Nephron (organoid): ENCODE measurements at regions not wholly inside any gene's neighbourhood (a gene's known extent, or its start where the extent isn't known, plus 50 kb on each side); places are given as distances from the start of the nearest gene placed in this dataset.
"Not testable (repeated sequence)": the region's sequence is repeated elsewhere in the genome, so short reads cannot be mapped to it uniquely, and the experiment has no call there.

Experiments used
- H3K27ac Mint-ChIP-seq, 3 experiments: 2 replicates each; pipeline ENCODE4 v1.8.0; 2020; ENCODE audit warnings: mixed read lengths in 3 of 3, mild to moderate bottlenecking in 2 of 3, moderate library complexity in 1 of 3
- H3K27me3 Mint-ChIP-seq: 2 replicates; pipeline ENCODE4 v1.8.0; 2021; ENCODE audit warnings: low read depth, mild to moderate bottlenecking, moderate library complexity, mixed read lengths
- H3K36me3 Mint-ChIP-seq: 2 replicates; pipeline ENCODE4 v1.8.0; 2020; ENCODE audit warnings: low read depth, mixed read lengths
- H3K4me1 Mint-ChIP-seq: 2 replicates; pipeline ENCODE4 v1.8.0; 2020; ENCODE audit warnings: mixed read lengths
- H3K4me3 Mint-ChIP-seq, 3 experiments: 2 replicates each; pipeline ENCODE4 v1.8.0; 2020; ENCODE audit warnings: mild to moderate bottlenecking in 3 of 3, mixed read lengths in 3 of 3, moderate library complexity in 2 of 3
- H3K9me3 Mint-ChIP-seq: 2 replicates; pipeline ENCODE4 v1.8.0; 2020; ENCODE audit warnings: mixed read lengths
- TF ChIP-seq, protein P1 (sequence below), 3 experiments: fragments of 200-600 bp; sonication (generic); IDR thresholded peaks; one replicate each; pipeline ENCODE4 v1.5.0; 2021; ENCODE audit warnings: antibody characterized with exemption in 3 of 3; ENCODE audit not compliant: unreplicated experiment in 3 of 3

- Mint-ChIP-seq H3K36me3 (no peaks in the 10 kb centered on the region), H3K4me3 (no peak overlapping the region), H3K9me3 (peaks cover 5% of the 10 kb centered on the region), H3K27me3 (peaks cover 11% of the 10 kb centered on the region), H3K4me1 (peaks cover 5% of the 10 kb centered on the region), H3K27ac (no peak overlapping the region)
- TF ChIP-seq, protein P1, sequence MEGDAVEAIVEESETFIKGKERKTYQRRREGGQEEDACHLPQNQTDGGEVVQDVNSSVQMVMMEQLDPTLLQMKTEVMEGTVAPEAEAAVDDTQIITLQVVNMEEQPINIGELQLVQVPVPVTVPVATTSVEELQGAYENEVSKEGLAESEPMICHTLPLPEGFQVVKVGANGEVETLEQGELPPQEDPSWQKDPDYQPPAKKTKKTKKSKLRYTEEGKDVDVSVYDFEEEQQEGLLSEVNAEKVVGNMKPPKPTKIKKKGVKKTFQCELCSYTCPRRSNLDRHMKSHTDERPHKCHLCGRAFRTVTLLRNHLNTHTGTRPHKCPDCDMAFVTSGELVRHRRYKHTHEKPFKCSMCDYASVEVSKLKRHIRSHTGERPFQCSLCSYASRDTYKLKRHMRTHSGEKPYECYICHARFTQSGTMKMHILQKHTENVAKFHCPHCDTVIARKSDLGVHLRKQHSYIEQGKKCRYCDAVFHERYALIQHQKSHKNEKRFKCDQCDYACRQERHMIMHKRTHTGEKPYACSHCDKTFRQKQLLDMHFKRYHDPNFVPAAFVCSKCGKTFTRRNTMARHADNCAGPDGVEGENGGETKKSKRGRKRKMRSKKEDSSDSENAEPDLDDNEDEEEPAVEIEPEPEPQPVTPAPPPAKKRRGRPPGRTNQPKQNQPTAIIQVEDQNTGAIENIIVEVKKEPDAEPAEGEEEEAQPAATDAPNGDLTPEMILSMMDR (IDR thresholded peaks at IDR 0.05; ENCODE audit: unreplicated experiment in 3 of 3): no peak
Measured at GRCh38 chr3:22732641-22733040, 470.5 kb upstream of the UBE2E2 start.

- Mint-ChIP-seq H3K9me3 (peaks cover 5% of the 10 kb centered on the region), H3K4me3 (no peak overlapping the region), H3K36me3 (no peaks in the 10 kb centered on the region), H3K27me3 (peaks cover 6% of the 10 kb centered on the region), H3K4me1 (no peaks in the 10 kb centered on the region), H3K27ac (no peak overlapping the region)
- TF ChIP-seq, protein P1 (IDR thresholded peaks at IDR 0.05; ENCODE audit: unreplicated experiment in 3 of 3): no peak
Measured at GRCh38 chr3:22734207-22734606, 468.9 kb upstream of the UBE2E2 start.

DNA sequence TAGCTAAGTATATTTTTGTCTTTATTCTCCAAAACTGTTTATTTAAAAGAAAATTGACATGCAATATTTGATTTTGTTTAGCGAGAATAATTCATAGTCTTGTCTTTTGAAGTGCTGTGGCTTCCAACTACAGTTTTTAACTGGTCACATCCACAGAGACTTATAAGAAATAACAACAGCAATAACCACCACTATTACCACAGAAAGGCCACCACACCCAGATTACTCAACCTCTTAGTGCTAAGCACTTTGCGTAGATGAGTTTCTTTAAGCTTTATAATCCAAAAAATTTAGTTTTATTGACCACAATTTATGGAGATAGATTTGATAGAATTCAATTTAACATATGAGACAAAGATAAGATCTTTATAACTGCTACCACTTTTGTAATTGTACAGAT is 468.4 kb upstream of the UBE2E2 start:
- no peaks in the 10 kb centered on the region for H3K36me3 Mint-ChIP-seq
- TF ChIP-seq, protein P1 (IDR thresholded peaks at IDR 0.05; ENCODE audit: unreplicated experiment in 3 of 3): no peak
- H3K9me3 Mint-ChIP-seq: peaks cover 5% of the 10 kb centered on the region
- H3K4me3 Mint-ChIP-seq: no peak overlapping the region
- H3K27ac Mint-ChIP-seq: no peak overlapping the region
- no peaks in the 10 kb centered on the region for H3K4me1 Mint-ChIP-seq
- H3K27me3 Mint-ChIP-seq: peaks cover 6% of the 10 kb centered on the region

- TF ChIP-seq, protein P1 (IDR thresholded peaks at IDR 0.05; ENCODE audit: unreplicated experiment in 3 of 3): no peak
- H3K4me1 Mint-ChIP-seq: no peaks in the 10 kb centered on the region
- H3K27me3 Mint-ChIP-seq: peaks cover 6% of the 10 kb centered on the region
- H3K4me3 Mint-ChIP-seq: no peak overlapping the region
- H3K9me3 Mint-ChIP-seq: peaks cover 5% of the 10 kb centered on the region
- H3K27ac Mint-ChIP-seq: no peak overlapping the region
- H3K36me3 Mint-ChIP-seq: no peaks in the 10 kb centered on the region
Measured at GRCh38 chr3:22735373-22735772, 467.8 kb upstream of the UBE2E2 start.

DNA sequence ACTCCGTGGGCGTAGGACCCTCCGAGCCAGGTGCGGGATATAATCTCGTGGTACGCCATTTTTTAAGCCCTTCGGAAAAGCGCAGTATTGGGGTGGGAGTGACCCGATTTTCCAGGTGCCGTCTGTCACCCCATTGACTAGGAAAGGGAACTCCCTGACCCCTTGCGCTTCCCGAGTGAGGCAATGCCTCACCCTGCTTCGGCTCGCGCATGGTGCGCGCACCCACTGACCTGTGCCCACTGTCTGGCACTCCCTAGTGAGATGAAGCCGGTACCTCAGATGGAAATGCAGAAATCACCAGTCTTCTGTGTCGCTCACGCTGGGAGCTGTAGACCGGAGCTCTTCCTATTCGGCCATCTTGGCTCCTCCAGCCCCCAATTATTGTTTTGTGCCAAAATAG is 459.7 kb upstream of the UBE2E2 start:
- peak overlapping the region in 2 of 3 experiments; percentile 29 to 36 for H3K4me3 Mint-ChIP-seq

GRCh38 chr3:22745321-22745720 is 457.8 kb upstream of the UBE2E2 start:
- H3K9me3 Mint-ChIP-seq: peaks cover 9% of the 10 kb centered on the region
- TF ChIP-seq, protein P1 (IDR thresholded peaks at IDR 0.05; ENCODE audit: unreplicated experiment in 3 of 3): no peak
- H3K4me3 Mint-ChIP-seq: no peak overlapping the region
- no peak overlapping the region for H3K27ac Mint-ChIP-seq
- H3K4me1 Mint-ChIP-seq: peaks cover 9% of the 10 kb centered on the region
- no peaks in the 10 kb centered on the region for H3K36me3 Mint-ChIP-seq
- no peaks in the 10 kb centered on the region for H3K27me3 Mint-ChIP-seq

More for the DNA sequence above, 459.7 kb upstream of the UBE2E2 start:
- H3K27me3 Mint-ChIP-seq, H3K4me1 Mint-ChIP-seq, H3K9me3 Mint-ChIP-seq, H3K27ac Mint-ChIP-seq, H3K36me3 Mint-ChIP-seq: not testable (repeated sequence)
